Activated naive CD4-positive, alpha-beta T cell (primary cell): ENCODE measurements at regions not wholly inside any gene's neighbourhood (a gene's known extent, or its start where the extent isn't known, plus 50 kb on each side); places are given as distances from the start of the nearest gene placed in this dataset.
"Not testable (repeated sequence)": the region's sequence is repeated elsewhere in the genome, so short reads cannot be mapped to it uniquely, and the experiment has no call there.

Source experiments
- DNase-seq, 4 experiments: peaks; one replicate each; lab custom pipeline; 2025; lab: John Stamatoyannopoulos, UW

- DNase-seq: no peak
Measured at GRCh38 chr3:21989341-21990042, 238.5 kb upstream of the ZNF385D start.

- no peak for DNase-seq
Measured at GRCh38 chr3:21991061-21991460, 240.1 kb upstream of the ZNF385D start.

DNA sequence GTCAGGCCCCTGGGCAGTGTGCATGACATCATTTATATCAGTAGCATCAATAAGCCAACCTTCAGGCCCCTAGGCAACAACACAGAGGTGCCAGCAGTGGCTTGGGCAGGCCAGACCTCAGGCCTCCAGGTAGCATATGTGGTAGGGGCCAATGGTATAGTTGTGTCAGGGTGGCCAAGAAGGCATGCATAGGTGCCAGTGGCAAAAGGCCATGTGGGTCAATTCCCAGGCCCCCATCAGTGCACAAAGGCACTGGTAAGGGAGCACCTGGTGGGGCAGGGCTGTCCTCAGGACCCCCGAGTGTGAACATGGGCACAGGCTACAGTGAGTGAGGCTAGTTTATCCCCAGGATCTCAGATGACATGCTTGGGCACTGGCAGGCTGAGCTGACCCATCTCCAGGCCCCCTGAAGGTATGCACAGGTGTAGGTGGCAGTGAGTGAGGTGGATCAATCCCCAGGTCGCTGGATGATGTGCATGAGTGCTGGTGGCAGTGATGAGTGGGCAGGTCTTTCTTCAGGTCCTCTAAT lies 244.1 kb upstream of the ZNF385D start:
- DNase-seq: no peak

GRCh38 chr3:22007368-22007767 lies 256.4 kb upstream of the ZNF385D start:
- no peak for DNase-seq

- no peak for DNase-seq
Measured at GRCh38 chr3:22010997-22011396, 260.0 kb upstream of the ZNF385D start.

DNA sequence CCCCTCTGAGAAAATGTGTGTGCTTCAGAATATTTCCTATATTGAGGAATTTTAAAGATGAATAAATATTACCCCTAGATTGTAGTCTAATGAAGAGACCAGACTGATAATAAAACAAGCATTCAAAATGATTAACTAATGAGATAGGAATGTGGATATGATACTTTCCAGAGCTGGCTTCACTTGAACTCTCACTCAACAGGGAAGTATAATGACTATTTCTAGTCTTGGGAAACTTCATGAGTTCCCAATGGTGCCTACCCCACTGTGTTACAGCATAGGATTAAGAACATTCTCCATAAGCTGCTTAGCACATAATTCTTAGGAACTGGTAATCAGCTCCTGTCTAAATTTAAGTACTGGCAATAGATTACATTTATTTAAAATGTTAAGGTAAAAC lies 261.5 kb upstream of the ZNF385D start:
- DNase-seq: no peak

DNA sequence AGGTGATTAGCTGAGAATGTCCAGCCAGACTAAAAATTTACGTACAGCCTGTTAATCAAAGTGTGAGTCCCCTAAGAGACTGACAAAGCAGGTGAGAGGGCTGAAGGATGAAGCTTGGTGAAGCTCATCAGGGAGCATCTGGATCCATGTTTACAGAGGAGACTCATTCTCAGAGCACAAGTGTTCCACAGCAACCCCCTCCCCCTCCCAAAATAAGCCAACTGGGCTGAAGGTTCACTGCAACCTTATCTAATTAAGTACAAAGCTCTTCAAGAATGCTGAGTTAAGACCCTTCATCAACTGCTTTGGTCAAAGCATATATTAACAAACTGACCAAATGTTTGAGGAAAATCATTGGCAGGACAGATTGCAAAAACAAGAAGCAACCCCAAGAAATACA lies 262.6 kb upstream of the ZNF385D start:
- no peak for DNase-seq

DNA sequence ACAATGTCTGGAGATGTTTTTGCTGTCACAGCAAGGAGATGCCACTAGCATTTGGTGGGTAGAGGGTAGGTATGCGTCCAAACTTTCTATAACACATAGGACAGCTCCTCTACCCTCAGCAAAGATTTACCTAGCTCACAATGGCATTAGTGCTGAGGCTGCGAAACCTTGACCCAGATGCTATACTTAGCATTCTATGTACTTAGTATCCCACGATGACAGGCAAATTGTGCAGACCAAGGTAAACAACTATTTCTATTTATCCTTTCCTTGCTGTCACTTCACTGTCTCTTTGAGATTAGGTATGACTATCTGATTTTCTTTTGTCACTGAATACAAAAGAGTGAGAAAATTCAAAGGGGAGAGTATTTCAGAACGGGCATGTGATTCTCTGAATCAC lies 265.2 kb upstream of the ZNF385D start:
- no peak for DNase-seq

DNA sequence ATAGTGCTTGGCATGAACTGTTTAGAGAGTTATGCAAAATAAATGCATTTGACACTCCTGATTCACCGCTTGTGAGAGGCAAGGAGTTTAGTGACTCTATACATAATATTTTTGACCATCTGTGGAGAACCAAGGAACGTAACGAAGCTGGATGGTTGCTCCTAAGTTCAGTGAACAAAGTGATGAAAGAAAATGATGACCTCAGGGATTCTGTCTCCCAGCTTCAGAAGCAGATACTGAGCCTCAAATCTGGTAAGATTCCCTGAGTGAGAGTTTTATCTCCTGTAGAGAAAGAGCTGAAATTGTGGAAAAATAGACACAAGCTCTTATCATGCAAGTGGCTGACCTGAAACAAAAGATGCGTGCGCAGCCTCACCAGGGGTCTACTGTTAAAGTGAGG lies 273.6 kb upstream of the ZNF385D start:
- DNase-seq: not testable (repeated sequence)

DNA sequence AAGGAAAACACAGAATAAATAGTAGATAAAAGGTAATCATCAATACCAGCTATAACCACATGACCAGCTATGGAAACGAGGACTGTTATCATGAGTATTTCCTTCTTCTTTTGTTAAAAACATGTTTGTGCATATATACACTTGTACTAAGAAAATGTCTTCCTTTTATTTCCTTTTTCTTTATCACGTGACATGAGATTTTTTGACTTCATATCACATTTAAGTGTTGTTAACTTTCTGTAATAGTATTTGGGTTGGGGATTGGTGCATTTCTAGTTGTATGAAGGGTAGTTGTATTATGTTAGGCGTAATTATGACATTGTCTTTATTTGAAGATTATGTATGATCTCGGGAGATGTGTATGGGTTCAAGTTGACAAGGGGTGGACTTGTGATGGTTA lies 278.5 kb upstream of the ZNF385D start:
- DNase-seq: no peak

GRCh38 chr3:22039161-22039560 lies 288.2 kb upstream of the ZNF385D start:
- no peak for DNase-seq

DNA sequence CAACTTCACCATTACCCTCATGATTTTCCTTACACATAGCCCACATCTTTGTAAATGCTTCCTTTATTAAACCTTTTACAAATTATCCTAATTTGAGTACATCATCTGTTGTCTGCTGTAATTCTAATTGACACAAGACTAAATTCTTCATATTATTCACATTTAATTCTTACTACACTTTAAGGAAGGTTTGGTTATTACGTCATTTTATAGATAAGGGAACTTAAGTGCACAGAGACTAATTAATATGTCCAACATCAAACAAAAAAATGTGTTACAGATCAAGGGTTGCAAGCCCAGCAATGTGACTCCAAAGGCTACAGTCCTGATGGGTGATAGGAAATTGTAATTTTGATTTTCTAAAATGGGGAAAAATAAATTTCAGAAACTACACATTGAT lies 289.1 kb upstream of the ZNF385D start:
- no peak for DNase-seq

GRCh38 chr3:22045882-22046281 lies 294.9 kb upstream of the ZNF385D start:
- DNase-seq: no peak

GRCh38 chr3:22063500-22063899 lies 312.5 kb upstream of the ZNF385D start:
- DNase-seq: no peak

GRCh38 chr3:22068619-22069018 lies 317.6 kb upstream of the ZNF385D start:
- DNase-seq: no peak

DNA sequence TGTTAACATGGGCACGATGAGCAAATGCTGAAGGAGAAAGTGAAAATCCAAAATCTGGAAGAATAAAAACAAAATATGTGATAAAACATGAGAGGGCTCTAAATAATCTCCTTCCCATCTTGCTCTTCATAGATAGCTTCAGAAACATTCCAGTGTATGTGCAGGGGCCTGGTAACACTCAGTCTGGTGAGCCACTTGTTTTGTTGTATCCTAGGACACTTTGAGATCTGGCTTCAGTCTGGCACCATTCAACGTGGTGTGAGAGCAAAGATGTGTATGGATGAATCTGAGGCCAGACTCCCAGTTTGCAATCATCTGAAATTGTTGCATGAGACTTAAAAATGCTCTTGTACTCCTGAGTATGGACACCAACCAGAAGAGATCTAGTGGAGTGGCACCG lies 337.2 kb upstream of the ZNF385D start:
- no peak for DNase-seq

GRCh38 chr3:22089284-22089683 lies 338.3 kb upstream of the ZNF385D start:
- DNase-seq: no peak

DNA sequence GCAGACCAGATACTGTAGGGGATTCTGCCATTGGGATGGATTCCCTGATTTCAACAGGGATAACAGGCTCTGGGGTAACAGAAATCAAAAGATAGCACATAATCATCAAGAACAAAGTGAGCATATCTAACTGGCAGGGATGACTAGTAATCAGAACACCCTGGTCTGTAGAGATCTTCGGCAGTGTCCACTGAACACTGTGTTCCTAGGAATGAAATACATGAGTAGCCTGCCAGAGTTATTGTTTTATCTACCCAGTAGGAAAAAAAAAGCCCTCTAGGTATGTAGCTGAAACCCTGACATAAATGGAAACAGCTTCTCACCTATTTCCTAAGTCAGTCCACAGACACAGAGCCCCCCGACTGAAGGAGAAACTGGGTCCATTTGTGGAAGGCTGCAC lies 340.3 kb upstream of the ZNF385D start:
- no peak for DNase-seq

DNA sequence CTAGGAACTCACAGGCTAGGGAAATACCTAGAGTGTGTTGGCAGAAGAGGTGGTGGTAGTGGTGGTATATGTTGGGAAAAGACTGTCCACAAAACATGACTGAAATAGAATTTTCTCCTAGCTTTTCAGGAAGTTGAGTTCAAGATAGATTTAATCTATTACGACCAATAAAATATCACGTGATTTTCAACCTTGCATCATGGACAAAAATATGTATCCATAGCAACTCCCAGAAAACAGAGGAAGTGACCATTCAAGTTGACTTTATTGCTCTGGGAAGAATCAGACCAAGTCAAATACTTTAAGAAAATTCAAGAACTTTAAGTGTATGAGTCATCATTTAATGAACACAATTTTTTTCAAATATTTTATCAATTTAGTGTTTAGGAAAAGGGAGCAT lies 347.0 kb upstream of the ZNF385D start:
- no peak for DNase-seq

- no peak for DNase-seq
Measured at GRCh38 chr3:22101351-22101750, 350.3 kb upstream of the ZNF385D start.

- no peak for DNase-seq
Measured at GRCh38 chr3:22101811-22102210, 350.8 kb upstream of the ZNF385D start.

- no peak for DNase-seq
Measured at GRCh38 chr3:22103423-22103822, 352.4 kb upstream of the ZNF385D start.

DNA sequence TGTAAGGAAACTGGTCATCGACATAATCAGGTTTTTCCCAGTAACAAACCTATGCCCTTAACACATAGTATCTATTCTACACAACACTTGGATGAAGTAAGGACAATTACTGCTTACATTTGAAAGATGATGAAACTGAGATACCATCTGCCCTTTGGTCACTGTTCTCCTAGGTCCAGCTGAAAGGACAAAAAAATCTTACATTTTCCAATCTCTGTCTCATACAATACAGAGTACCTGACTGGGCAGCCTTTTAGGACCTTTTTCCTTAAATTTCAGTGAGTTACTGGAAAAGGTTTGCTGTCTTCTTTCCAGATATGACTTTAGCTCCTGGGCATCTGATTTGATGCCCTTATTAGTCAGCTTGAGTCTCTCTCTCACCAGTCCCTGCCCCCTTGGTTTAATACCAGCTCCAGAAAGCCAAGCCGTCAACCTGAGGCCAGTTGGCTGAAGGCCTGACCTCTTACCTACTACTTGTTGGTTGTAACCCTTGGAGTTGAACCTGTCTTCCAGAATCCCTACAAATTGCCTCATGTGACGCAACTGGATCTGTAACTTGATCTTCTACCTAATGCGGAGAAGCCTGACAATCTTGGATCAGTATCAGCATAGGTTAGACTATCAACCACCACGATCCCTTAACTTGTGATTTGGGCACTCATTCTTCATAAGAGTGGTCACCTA lies 355.3 kb upstream of the ZNF385D start:
- no peak for DNase-seq

DNA sequence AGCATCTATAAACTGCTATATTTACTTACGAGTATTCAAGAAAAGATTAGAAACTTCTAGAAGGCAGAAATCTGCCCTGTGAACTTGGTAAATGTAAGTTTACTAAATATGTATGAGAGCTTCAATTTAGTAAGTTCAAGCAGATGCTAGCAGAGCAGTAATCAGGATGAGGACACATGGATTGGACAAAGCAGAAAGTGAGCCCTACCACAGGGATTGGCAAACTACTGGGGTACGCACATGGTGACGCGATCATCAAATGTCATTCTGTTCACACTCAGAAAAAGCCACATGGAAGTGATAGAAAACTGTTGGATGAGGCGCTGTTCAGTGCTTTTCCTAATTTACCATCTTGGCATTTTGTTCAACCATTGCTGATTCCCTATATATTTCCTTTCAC lies 360.2 kb upstream of the ZNF385D start:
- DNase-seq: no peak
